SJCRH30 (cell line): ENCODE measurements at regions not wholly inside any gene's neighbourhood (a gene's known extent, or its start where the extent isn't known, plus 50 kb on each side); places are given as distances from the start of the nearest gene placed in this dataset.

Source experiments
- DNase-seq, 2 experiments: peaks; one replicate each; pipeline ENCODE4 v3.0.0-alpha.2; 2015 to 2020
- H3K27ac ChIP-seq: fragments of 250-450 bp; sonication (Bioruptor Pico); 2 replicates; pipeline ENCODE4 v1.5.1; 2020; ENCODE audit warnings: mild to moderate bottlenecking, moderate library complexity
- H3K27me3 ChIP-seq: fragments of 250-450 bp; sonication (Bioruptor Pico); 2 replicates; pipeline ENCODE4 v1.5.1; 2020; ENCODE audit warnings: mild to moderate bottlenecking, moderate library complexity
- H3K36me3 ChIP-seq: fragments of 250-450 bp; sonication (Bioruptor Pico); 2 replicates; pipeline ENCODE4 v1.5.1; 2020; ENCODE audit warnings: mild to moderate bottlenecking, moderate library complexity
- H3K4me1 ChIP-seq: fragments of 250-450 bp; sonication (Bioruptor Pico); 2 replicates; pipeline ENCODE4 v1.5.1; 2020; ENCODE audit warnings: mild to moderate bottlenecking, moderate library complexity
- H3K4me3 ChIP-seq: fragments of 250-450 bp; sonication (Bioruptor Pico); 2 replicates; pipeline ENCODE4 v1.5.1; 2020; ENCODE audit warnings: mild to moderate bottlenecking, moderate library complexity
- H3K9me3 ChIP-seq: fragments of 250-450 bp; sonication (Bioruptor Pico); replicated peaks from 2 replicates; pipeline ENCODE4 v1.5.1; 2020; ENCODE audit warnings: mild to moderate bottlenecking, moderate library complexity

- no peak overlapping the region for H3K4me3 ChIP-seq
- no peaks in the 10 kb centered on the region for H3K27me3 ChIP-seq
- H3K9me3 ChIP-seq, result no peaks in the 10 kb centered on the region
- no peaks in the 10 kb centered on the region for H3K36me3 ChIP-seq
- DNase-seq, result no peak
- H3K27ac ChIP-seq, result no peak overlapping the region
- no peaks in the 10 kb centered on the region for H3K4me1 ChIP-seq
Observed at GRCh38 chr10:128775743-128776142, 649.5 kb upstream of the MKI67 start.

- no peaks in the 10 kb centered on the region for H3K4me1 ChIP-seq
- no peaks in the 10 kb centered on the region for H3K36me3 ChIP-seq
- no peak overlapping the region for H3K27ac ChIP-seq
- no peak overlapping the region for H3K4me3 ChIP-seq
- no peaks in the 10 kb centered on the region for H3K9me3 ChIP-seq
- no peak for DNase-seq
- H3K27me3 ChIP-seq, result no peaks in the 10 kb centered on the region
Observed at GRCh38 chr10:128776673-128777252, 650.5 kb upstream of the MKI67 start.

- no peak for DNase-seq
- Histone ChIP-seq H3K27me3 (no peaks in the 10 kb centered on the region), H3K27ac (no peak overlapping the region), H3K9me3 (no peaks in the 10 kb centered on the region), H3K36me3 (no peaks in the 10 kb centered on the region), H3K4me1 (no peaks in the 10 kb centered on the region), H3K4me3 (no peak overlapping the region)
Observed at GRCh38 chr10:128777342-128777741, 651.1 kb upstream of the MKI67 start.

GRCh38 chr10:128779416-128779815, 653.2 kb upstream of the MKI67 start:
- Histone ChIP-seq H3K9me3 (no peaks in the 10 kb centered on the region), H3K27me3 (no peaks in the 10 kb centered on the region), H3K36me3 (no peaks in the 10 kb centered on the region), H3K4me3 (no peak overlapping the region), H3K27ac (no peak overlapping the region), H3K4me1 (no peaks in the 10 kb centered on the region)
- no peak for DNase-seq

- H3K4me1 ChIP-seq, result no peaks in the 10 kb centered on the region
- no peaks in the 10 kb centered on the region for H3K36me3 ChIP-seq
- no peaks in the 10 kb centered on the region for H3K9me3 ChIP-seq
- no peaks in the 10 kb centered on the region for H3K27me3 ChIP-seq
- H3K27ac ChIP-seq, result no peak overlapping the region
- H3K4me3 ChIP-seq, result no peak overlapping the region
- no peak for DNase-seq
Observed at GRCh38 chr10:128780156-128780761, 654.0 kb upstream of the MKI67 start.

- Histone ChIP-seq H3K27ac (no peak overlapping the region), H3K4me3 (no peak overlapping the region), H3K9me3 (no peaks in the 10 kb centered on the region), H3K27me3 (no peaks in the 10 kb centered on the region), H3K36me3 (no peaks in the 10 kb centered on the region), H3K4me1 (no peaks in the 10 kb centered on the region)
- DNase-seq, result peak in 1 of 2 experiments; percentile 5
Observed at GRCh38 chr10:128781637-128782036, 655.4 kb upstream of the MKI67 start.

GRCh38 chr10:128784444-128784843, 658.2 kb upstream of the MKI67 start:
- Histone ChIP-seq H3K27me3 (no peaks in the 10 kb centered on the region), H3K4me1 (no peaks in the 10 kb centered on the region), H3K36me3 (no peaks in the 10 kb centered on the region), H3K9me3 (no peaks in the 10 kb centered on the region), H3K27ac (no peak overlapping the region), H3K4me3 (no peak overlapping the region)
- DNase-seq, result no peak

GRCh38 chr10:128792426-128793140, 666.4 kb upstream of the MKI67 start:
- H3K27me3 ChIP-seq, result no peaks in the 10 kb centered on the region
- no peak for DNase-seq
- no peak overlapping the region for H3K4me3 ChIP-seq
- H3K4me1 ChIP-seq, result no peaks in the 10 kb centered on the region
- H3K9me3 ChIP-seq, result no peaks in the 10 kb centered on the region
- H3K27ac ChIP-seq, result no peak overlapping the region
- H3K36me3 ChIP-seq, result no peaks in the 10 kb centered on the region

- no peak for DNase-seq
- no peak overlapping the region for H3K27ac ChIP-seq
- H3K4me1 ChIP-seq, result no peaks in the 10 kb centered on the region
- H3K4me3 ChIP-seq, result no peak overlapping the region
- H3K27me3 ChIP-seq, result no peaks in the 10 kb centered on the region
- H3K36me3 ChIP-seq, result no peaks in the 10 kb centered on the region
- no peaks in the 10 kb centered on the region for H3K9me3 ChIP-seq
Observed at GRCh38 chr10:128793726-128794655, 667.8 kb upstream of the MKI67 start.

GRCh38 chr10:128796396-128796912, 670.2 kb upstream of the MKI67 start:
- no peaks in the 10 kb centered on the region for H3K9me3 ChIP-seq
- H3K27me3 ChIP-seq, result no peaks in the 10 kb centered on the region
- no peak overlapping the region for H3K27ac ChIP-seq
- no peak for DNase-seq
- H3K4me1 ChIP-seq, result no peaks in the 10 kb centered on the region
- no peak overlapping the region for H3K4me3 ChIP-seq
- H3K36me3 ChIP-seq, result no peaks in the 10 kb centered on the region

GRCh38 chr10:128802062-128802461, 665.0 kb upstream of the MGMT start:
- no peak for DNase-seq
- H3K27ac ChIP-seq, result no peak overlapping the region
- no peak overlapping the region for H3K4me3 ChIP-seq
- no peaks in the 10 kb centered on the region for H3K9me3 ChIP-seq
- H3K36me3 ChIP-seq, result no peaks in the 10 kb centered on the region
- no peaks in the 10 kb centered on the region for H3K27me3 ChIP-seq
- H3K4me1 ChIP-seq, result no peaks in the 10 kb centered on the region

- H3K4me3 ChIP-seq, result no peak overlapping the region
- H3K4me1 ChIP-seq, result no peaks in the 10 kb centered on the region
- no peak overlapping the region for H3K27ac ChIP-seq
- H3K9me3 ChIP-seq, result no peaks in the 10 kb centered on the region
- no peaks in the 10 kb centered on the region for H3K27me3 ChIP-seq
- no peaks in the 10 kb centered on the region for H3K36me3 ChIP-seq
- no peak for DNase-seq
Observed at GRCh38 chr10:128803790-128804189, 663.3 kb upstream of the MGMT start.

GRCh38 chr10:128804411-128804810, 662.6 kb upstream of the MGMT start:
- H3K4me3 ChIP-seq, result no peak overlapping the region
- H3K4me1 ChIP-seq, result no peaks in the 10 kb centered on the region
- no peaks in the 10 kb centered on the region for H3K27me3 ChIP-seq
- no peaks in the 10 kb centered on the region for H3K36me3 ChIP-seq
- DNase-seq, result no peak
- no peaks in the 10 kb centered on the region for H3K9me3 ChIP-seq
- H3K27ac ChIP-seq, result no peak overlapping the region

- Histone ChIP-seq H3K27me3 (no peaks in the 10 kb centered on the region), H3K4me3 (no peak overlapping the region), H3K9me3 (no peaks in the 10 kb centered on the region), H3K27ac (no peak overlapping the region), H3K4me1 (no peaks in the 10 kb centered on the region), H3K36me3 (no peaks in the 10 kb centered on the region)
- DNase-seq, result no peak
Observed at GRCh38 chr10:128808921-128809440, 658.1 kb upstream of the MGMT start.
